ENCODE measurements at regions not wholly inside any gene's neighbourhood (a gene's known extent, or its start where the extent isn't known, plus 50 kb on each side); places are given as distances from the start of the nearest gene placed in this dataset.

GRCh38 chr5:162325143-162325727, 257.7 kb downstream of the GABRG2 start:
- no peak for TF ChIP-seq FOXP2 (optimal IDR thresholded peaks at IDR 0.05; ENCODE audit: borderline replicate concordance, extremely low read depth, extremely low read length, insufficient read depth)
- TF ChIP-seq SIN3A (IDR thresholded peaks at IDR 0.05; ENCODE audit: borderline replicate concordance, insufficient read depth, low read length) = no peak
- TF ChIP-seq TAF1 (IDR thresholded peaks at IDR 0.05; ENCODE audit: borderline replicate concordance, insufficient read depth, low read length) = no peak
- TF ChIP-seq REST (IDR thresholded peaks at IDR 0.05; ENCODE audit: insufficient read depth in 1 of 2, low read depth in 2 of 2, low read length in 2 of 2) = no peak

GRCh38 chr5:162334944-162335343, 267.4 kb downstream of the GABRG2 start:
- TF ChIP-seq TAF1 (IDR thresholded peaks at IDR 0.05; ENCODE audit: borderline replicate concordance, insufficient read depth, low read length) (no peak), POLR2AphosphoS5 (IDR thresholded peaks at IDR 0.05; ENCODE audit: low read depth, low read length) (no peak), SIN3A (IDR thresholded peaks at IDR 0.05; ENCODE audit: borderline replicate concordance, insufficient read depth, low read length) (no peak), FOXP2 (optimal IDR thresholded peaks at IDR 0.05; ENCODE audit: borderline replicate concordance, extremely low read depth, extremely low read length, insufficient read depth) (no peak)

- TF ChIP-seq SIN3A (IDR thresholded peaks at IDR 0.05; ENCODE audit: borderline replicate concordance, insufficient read depth, low read length) = no peak
- no peak for TF ChIP-seq TAF1 (IDR thresholded peaks at IDR 0.05; ENCODE audit: borderline replicate concordance, insufficient read depth, low read length)
- no peak for TF ChIP-seq POLR2AphosphoS5 (IDR thresholded peaks at IDR 0.05; ENCODE audit: low read depth, low read length)
- TF ChIP-seq FOXP2 (optimal IDR thresholded peaks at IDR 0.05; ENCODE audit: borderline replicate concordance, extremely low read depth, extremely low read length, insufficient read depth) = no peak
- no peak for TF ChIP-seq REST (IDR thresholded peaks at IDR 0.05; ENCODE audit: insufficient read depth in 1 of 2, low read depth in 2 of 2, low read length in 2 of 2)
These were observed 292.9 kb downstream of the GABRG2 start for GRCh38 chr5:162360373-162360931.

GRCh38 chr5:162372256-162372655, 304.7 kb downstream of the GABRG2 start:
- TF ChIP-seq SIN3A (IDR thresholded peaks at IDR 0.05; ENCODE audit: borderline replicate concordance, insufficient read depth, low read length) (no peak), POLR2AphosphoS5 (IDR thresholded peaks at IDR 0.05; ENCODE audit: low read depth, low read length) (no peak), REST (IDR thresholded peaks at IDR 0.05; ENCODE audit: insufficient read depth in 1 of 2, low read depth in 2 of 2, low read length in 2 of 2) (no peak), FOXP2 (optimal IDR thresholded peaks at IDR 0.05; ENCODE audit: borderline replicate concordance, extremely low read depth, extremely low read length, insufficient read depth) (no peak), TAF1 (IDR thresholded peaks at IDR 0.05; ENCODE audit: borderline replicate concordance, insufficient read depth, low read length) (no peak)

GRCh38 chr5:162377895-162378294, 310.3 kb downstream of the GABRG2 start:
- TF ChIP-seq REST (IDR thresholded peaks at IDR 0.05; ENCODE audit: insufficient read depth in 1 of 2, low read depth in 2 of 2, low read length in 2 of 2) (no peak), SIN3A (IDR thresholded peaks at IDR 0.05; ENCODE audit: borderline replicate concordance, insufficient read depth, low read length) (no peak), TAF1 (IDR thresholded peaks at IDR 0.05; ENCODE audit: borderline replicate concordance, insufficient read depth, low read length) (no peak), POLR2AphosphoS5 (IDR thresholded peaks at IDR 0.05; ENCODE audit: low read depth, low read length) (no peak), FOXP2 (optimal IDR thresholded peaks at IDR 0.05; ENCODE audit: borderline replicate concordance, extremely low read depth, extremely low read length, insufficient read depth) (no peak)
